ENCODE measurements at regions not wholly inside any gene's neighbourhood (a gene's known extent, or its start where the extent isn't known, plus 50 kb on each side); places are given as distances from the start of the nearest gene placed in this dataset.

- Mint-ChIP-seq H3K9me3 (no peaks in the 10 kb centered on the region), H3K36me3 (ENCODE audit: low read depth) (no peaks in the 10 kb centered on the region), H3K27ac (no peak overlapping the region), H3K4me3 (no peak overlapping the region), H3K4me1 (peaks cover 6% of the 10 kb centered on the region), H3K27me3 (ENCODE audit: low read depth, poor library complexity) (peaks cover 10% of the 10 kb centered on the region)
- no peak for DNase-seq
- TF ChIP-seq, protein P1, sequence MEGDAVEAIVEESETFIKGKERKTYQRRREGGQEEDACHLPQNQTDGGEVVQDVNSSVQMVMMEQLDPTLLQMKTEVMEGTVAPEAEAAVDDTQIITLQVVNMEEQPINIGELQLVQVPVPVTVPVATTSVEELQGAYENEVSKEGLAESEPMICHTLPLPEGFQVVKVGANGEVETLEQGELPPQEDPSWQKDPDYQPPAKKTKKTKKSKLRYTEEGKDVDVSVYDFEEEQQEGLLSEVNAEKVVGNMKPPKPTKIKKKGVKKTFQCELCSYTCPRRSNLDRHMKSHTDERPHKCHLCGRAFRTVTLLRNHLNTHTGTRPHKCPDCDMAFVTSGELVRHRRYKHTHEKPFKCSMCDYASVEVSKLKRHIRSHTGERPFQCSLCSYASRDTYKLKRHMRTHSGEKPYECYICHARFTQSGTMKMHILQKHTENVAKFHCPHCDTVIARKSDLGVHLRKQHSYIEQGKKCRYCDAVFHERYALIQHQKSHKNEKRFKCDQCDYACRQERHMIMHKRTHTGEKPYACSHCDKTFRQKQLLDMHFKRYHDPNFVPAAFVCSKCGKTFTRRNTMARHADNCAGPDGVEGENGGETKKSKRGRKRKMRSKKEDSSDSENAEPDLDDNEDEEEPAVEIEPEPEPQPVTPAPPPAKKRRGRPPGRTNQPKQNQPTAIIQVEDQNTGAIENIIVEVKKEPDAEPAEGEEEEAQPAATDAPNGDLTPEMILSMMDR (IDR thresholded peaks at IDR 0.05) = no peak
Measured at GRCh38 chr6:134744301-134744700, 205.6 kb downstream of the ALDH8A1 start.

DNA sequence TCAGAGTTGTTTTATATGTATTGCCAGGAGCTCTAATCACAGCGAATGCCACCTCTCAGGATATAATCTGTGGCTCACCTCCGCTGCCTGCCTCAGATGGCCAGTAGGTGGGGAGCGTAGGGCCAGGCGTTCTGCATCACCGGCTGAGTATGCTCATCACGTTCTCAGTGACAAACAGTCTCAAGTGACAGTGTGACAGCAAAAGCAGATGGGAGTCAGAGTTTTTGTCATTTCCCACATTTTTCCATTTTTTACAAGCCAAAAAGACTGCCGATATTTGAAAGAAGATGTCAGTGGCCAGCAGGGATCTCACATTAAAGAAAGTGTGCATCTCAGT, 208.7 kb downstream of the ALDH8A1 start:
- TF ChIP-seq, protein P1 (IDR thresholded peaks at IDR 0.05) = peak; percentile 42
- Mint-ChIP-seq H3K36me3 (ENCODE audit: low read depth) (no peaks in the 10 kb centered on the region), H3K4me3 (no peak overlapping the region), H3K27me3 (ENCODE audit: low read depth, poor library complexity) (peaks cover 12% of the 10 kb centered on the region), H3K27ac (no peak overlapping the region), H3K4me1 (peaks cover 6% of the 10 kb centered on the region), H3K9me3 (no peaks in the 10 kb centered on the region)
- peak; percentile 45 for DNase-seq

GRCh38 chr6:134740473-134741199, 209.3 kb downstream of the ALDH8A1 start:
- TF ChIP-seq, protein P1 (IDR thresholded peaks at IDR 0.05) = no peak
- Mint-ChIP-seq H3K27me3 (ENCODE audit: low read depth, poor library complexity) (peaks cover 12% of the 10 kb centered on the region), H3K4me1 (peaks cover 6% of the 10 kb centered on the region), H3K36me3 (ENCODE audit: low read depth) (no peaks in the 10 kb centered on the region), H3K27ac (no peak overlapping the region), H3K9me3 (no peaks in the 10 kb centered on the region), H3K4me3 (no peak overlapping the region)
- DNase-seq = no peak

DNA sequence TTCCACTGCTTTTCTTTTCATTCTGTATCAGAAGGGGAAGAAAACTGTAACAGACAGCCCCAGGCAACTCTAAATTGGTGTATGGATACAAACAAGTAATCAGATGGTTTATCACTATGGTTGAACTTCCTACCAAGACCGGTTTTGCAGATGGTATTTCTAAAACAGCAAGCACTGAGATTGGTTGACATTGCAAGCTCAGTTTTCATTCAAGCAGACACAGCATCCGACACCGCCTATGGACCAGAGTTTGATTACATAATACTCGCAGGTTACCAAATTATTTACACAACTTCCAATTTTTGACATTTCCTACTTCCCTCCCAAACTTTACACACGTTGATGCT, 209.9 kb downstream of the ALDH8A1 start:
- no peak overlapping the region for H3K27ac Mint-ChIP-seq
- H3K27me3 Mint-ChIP-seq (ENCODE audit: low read depth, poor library complexity) = peaks cover 7% of the 10 kb centered on the region
- peaks cover 6% of the 10 kb centered on the region for H3K4me1 Mint-ChIP-seq
- no peaks in the 10 kb centered on the region for H3K36me3 Mint-ChIP-seq (ENCODE audit: low read depth)
- H3K9me3 Mint-ChIP-seq = no peaks in the 10 kb centered on the region
- TF ChIP-seq, protein P1 (IDR thresholded peaks at IDR 0.05) = no peak
- DNase-seq = no peak
- no peak overlapping the region for H3K4me3 Mint-ChIP-seq

- Mint-ChIP-seq H3K4me3 (no peak overlapping the region), H3K27me3 (ENCODE audit: low read depth, poor library complexity) (peaks cover 7% of the 10 kb centered on the region), H3K36me3 (ENCODE audit: low read depth) (no peaks in the 10 kb centered on the region), H3K4me1 (peaks cover 6% of the 10 kb centered on the region), H3K9me3 (peaks cover 4% of the 10 kb centered on the region), H3K27ac (no peak overlapping the region)
- TF ChIP-seq, protein P1 (IDR thresholded peaks at IDR 0.05) = no peak
- DNase-seq = no peak
Measured at GRCh38 chr6:134739299-134740026, 210.4 kb downstream of the ALDH8A1 start.
